GM19351 (cell line): ENCODE measurements at regions not wholly inside any gene's neighbourhood (a gene's known extent, or its start where the extent isn't known, plus 50 kb on each side); places are given as distances from the start of the nearest gene placed in this dataset.

Experiments used
- ATAC-seq: cut with Tn5 transposase; IDR thresholded peaks from one replicate; pipeline ENCODE4 v1.9.1; 2021; ENCODE audit warnings: mild to moderate bottlenecking, moderate library complexity; ENCODE audit not compliant: unreplicated experiment

- ATAC-seq = no peak
Observed at GRCh38 chr2:42962508-42962953, 170.1 kb upstream of the HAAO start.

- no peak for ATAC-seq
Observed at GRCh38 chr2:42961961-42962360, 169.6 kb upstream of the HAAO start.

DNA sequence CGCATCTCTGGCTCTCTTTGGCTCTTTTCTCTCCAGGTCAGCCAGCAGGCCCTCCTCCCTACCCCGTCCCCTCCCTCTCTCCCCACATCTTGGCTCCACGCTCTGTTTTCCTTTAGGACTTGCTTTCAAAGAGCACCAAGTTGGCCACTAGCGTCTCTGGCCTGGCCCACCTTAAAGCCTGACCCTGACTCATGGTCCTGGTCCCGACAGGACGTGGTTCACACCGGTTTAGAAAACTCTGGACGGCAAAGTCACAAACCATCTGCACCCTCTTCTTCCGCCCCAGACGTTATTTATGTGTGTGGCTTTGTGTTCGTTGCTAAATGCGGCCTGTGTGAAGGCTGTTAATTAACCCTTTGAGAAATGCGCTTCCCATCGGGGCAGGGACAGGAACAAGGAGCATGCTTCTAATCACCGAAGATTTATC lies 169.0 kb upstream of the HAAO start:
- no peak for ATAC-seq

DNA sequence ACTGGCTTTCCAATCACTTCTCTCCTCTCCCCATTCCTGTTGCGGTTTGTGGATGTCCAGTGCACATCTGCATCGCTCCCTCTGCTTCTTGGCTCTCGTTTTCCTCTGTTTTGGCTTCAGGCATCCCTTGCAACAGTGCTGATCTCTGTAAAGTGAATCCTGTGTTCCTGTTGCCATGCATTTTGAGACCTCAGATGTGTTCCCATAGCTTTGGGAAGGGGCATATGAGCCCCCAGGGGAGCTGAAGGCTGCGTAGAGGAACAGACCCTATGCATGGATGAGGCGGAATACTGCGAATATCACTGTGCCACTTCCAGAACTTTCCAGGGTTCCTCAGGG lies 168.4 kb upstream of the HAAO start:
- ATAC-seq = no peak

DNA sequence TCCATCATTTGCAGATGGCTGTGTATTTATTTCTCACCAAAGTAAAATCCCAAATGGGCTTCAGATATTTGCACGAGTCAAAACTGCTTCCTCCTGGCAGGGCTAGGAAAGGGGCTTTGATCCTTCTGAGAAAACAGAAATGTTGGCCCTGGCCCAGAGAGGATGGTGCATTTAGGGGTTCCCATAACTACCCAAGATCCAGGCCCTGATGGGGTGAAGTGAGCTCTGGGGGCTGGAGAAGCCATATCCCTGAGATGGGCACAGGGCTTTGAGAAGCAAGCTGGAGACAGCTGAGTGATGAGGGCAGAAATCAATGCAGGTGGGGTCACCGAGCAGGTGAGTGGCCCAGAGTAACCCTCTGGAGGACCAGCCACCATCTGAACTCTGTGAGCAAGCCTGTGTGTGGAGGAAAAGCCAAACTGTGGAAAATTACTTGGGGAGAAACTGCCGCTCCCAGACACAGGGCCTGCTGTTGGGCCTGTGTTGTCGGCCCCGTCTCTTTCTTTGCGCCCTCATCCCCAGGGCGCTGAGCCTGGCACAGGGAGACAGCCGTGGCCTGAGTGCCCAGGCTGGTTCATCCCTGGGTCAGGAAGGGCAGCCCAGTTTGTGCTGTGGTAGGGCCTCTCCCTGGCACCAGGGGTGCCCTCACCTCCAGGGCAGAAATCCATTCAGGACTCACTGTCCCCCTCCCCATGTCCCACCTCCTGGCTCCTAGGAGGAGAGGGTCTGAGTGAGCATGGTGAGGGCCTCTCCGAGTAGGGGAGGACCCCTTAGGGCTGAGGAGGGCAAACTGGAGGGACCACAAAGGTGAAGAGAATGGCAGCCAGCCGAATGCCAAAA lies 167.8 kb upstream of the HAAO start:
- ATAC-seq = no peak

DNA sequence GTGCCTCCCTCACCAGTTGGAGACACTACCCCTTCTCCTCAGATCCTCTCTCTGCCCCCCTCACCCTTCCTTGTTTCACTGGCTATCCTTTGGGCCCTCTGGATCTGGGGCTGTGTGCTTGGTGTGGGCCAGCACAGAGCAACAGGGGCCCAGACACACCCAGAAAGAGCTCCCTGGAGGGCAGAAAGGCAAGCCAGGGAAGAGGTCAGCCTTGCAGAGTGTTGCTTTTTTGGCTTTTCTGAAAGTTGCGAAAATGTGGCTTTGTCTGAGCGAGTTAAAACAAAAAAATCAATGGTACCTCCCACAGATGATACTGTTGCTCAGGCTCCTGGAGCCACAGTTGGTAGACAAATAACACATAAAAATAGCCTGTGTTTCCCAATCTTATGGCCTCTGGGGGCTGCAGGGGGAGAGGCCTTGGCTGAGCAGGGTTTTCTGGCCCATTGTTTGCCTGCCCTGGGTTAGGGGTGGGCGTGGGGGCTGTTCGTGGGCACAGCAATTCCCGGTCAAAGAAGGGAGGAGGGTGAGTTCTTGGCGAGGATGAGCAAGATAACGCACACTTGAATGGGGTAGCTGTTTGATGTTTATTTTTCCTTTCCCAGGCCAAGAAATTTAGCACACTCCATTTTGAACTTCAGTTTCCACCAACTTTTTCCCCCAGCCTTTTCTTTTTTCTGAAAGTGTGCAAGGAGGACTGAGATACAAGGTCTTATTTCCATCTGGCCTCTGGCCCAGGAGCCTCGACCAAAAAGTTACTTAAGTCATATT lies 167.0 kb upstream of the HAAO start:
- no peak for ATAC-seq

DNA sequence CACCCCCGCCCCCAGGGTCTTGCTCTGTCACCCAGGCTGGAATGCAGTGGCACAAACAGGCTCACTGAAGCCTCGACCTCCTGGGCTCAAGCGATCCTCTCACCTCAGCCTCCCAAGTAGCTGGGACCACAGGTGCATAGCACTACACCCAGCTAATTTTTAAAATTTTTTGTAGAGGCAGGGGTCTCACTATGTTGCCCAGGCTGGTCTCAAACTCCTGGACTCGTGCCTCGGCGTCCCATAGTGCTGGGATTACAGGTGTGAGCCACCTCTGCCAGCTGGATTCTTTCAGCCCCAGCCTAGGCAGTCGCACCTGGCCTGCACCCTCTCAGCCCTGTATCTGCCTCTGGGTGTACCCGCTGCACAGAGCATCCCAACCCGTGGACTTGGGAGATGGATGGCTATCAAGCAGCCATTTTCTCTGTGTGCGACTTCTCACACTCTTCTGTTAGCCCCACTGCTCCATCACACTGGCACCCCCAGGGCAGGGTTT lies 166.4 kb upstream of the HAAO start:
- ATAC-seq = no peak

DNA sequence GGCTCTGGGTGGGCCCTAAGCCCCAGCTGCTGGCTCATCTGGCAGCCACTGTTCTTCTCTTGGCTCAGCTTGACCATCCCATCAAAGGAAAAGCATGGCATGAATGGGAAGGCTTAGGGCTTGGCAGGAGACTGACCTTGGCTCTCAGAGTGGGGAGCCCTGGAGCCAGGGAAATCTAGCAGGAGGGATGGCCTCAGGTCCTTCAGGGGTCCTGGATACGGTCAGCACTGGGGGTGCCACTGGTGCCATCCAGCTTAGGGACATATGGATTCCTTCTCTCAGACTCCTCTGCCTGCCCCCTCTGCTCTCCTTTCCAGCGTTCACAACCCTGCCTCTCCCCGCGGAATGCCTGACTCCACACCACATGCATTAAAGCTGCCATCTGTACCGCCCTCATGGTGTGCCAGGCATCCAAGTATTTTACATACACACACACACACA lies 165.5 kb upstream of the HAAO start:
- ATAC-seq = no peak

- ATAC-seq = no peak
Observed at GRCh38 chr2:42957109-42957860, 164.9 kb upstream of the HAAO start.

DNA sequence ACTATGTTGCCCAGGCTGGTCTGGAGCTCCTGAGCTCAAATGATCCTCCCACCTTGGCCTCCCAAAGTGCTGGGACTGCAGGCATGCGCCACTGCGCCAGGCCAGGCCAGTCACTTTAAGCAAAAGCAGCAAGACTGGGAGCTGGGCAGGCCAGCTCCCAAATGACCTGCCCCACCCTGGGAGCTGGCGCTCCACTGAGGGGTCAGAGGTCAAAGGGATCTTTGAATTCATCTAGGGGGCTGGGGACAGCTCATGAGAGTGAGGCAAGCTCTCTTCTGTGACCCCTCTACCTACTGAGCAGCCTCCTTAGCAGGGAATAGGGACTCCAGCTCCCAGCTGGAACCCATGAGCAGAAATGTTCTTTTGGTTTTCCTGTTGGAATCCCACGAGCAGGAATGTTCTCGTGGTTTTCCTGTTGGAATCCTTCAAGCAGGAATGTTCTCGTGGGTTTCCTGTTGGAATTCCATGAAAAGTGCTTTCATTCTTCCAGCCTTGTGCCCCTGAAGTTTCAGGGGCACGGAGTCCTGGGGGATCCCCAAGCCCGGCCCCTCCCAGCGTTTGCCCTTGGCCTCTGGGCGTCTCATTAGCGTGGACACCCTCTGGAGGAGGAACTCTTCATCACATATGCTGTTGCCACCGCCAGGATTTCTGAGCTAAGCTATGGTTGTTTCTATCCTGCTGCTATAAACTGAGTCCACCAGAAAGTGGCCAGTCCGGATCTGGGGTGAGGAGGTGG lies 162.0 kb upstream of the HAAO start:
- ATAC-seq = no peak

DNA sequence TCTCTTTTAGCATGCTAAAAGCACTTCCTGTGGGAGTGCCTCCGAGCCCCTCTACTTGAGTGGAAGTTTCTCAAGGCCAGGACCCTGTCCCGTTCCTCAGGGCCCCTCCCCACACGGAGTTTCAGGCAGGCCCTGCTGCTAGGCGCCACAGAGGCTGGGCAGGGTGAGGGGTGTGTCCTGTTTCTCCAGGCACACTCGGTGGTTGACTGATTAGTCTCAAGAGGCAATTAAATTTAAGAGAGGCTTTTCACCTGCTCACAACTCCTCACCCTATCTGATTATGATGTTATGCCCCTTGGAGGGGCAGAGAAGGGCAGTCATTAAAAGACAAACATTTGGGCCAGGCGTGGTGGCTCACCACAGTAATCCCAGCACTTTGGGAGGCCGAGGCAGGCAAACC lies 160.8 kb upstream of the HAAO start:
- no peak for ATAC-seq

DNA sequence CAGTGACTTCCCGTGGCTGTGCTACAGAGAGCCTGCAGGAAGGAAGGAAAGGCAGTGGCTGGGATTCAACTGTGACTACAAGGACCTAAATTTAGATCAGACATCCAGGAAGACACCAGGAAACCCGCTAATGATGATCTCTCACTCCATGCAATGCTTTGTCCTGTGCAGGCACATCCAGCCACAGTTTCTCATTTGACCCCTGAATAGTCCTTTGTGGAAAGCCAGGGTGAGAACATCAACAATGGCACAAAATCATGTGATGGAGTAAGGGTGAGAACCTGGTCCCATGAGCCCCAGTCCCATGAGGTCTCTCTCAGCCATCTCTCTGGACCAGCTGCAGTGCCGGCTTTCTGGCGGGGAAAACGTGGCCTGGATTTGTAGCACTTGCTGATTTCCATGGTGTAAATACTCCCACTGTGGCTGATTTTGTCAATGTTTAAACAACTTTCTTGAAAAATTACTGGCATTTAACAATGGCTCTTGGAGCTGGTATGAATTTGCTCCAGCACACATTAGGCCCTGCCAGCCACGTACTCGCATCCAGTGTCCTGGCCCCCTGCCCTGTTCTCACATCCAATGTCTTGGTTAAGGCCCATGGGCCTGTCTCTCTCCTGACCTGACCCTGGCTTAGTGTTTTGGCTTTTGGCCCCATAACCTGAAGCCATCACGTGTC lies 159.0 kb upstream of the HAAO start:
- ATAC-seq = no peak

DNA sequence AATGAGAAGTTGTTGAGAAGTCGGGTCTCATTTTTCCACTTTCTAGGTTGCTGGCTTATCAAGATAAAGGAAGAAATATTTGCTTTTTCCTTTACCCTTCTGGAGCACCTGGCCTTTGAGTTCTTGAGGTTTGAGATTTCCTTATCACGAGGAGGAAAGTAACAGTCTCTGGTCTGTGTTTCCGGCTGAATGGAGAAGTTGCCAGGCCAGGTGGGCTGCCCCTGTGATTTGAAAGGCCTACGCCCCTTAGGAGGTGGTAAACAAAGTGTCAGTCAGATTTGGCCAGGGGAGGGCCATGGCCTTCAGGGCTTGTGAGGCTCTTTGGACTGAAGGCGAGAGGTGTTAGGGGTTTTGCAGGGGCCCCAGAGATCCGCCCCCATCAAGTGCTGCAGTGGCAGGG lies 156.7 kb upstream of the HAAO start:
- ATAC-seq = no peak

DNA sequence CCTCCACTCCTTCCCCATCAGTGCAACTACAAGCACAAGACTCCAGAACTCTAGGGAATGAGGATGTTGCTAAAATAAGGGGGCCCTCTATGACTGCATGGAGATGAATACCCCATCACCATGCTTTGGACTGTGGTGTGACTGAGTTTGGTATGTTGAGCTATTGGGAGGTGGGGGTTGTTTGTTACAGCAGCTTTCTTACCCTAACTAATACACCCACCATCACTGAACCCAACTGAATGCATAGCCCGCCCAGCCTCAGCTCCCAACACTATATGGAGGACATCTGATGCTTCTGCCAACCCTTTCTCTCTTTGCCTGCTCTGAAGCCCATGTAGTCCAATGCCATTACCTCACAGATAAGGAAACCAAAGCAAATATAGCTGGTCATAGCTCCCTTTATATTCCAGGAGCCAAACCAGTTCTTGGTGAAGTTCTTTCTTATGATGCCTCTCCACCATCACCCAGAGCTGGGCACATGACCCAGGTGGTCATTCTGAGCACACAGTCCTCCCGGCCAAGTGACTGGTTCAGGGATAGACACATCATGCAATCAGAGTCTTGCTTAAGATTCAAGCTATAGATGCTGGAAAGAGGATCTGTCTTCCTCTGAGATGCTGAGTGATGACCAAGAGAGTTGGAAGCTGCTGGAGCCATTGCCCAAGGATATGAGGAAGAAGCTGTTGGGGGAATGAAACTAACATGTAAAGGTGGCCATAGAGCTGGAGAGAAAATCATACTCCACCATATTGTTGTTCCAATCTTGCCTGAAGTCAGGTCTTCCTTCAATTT lies 155.6 kb upstream of the HAAO start:
- ATAC-seq = no peak

GRCh38 chr2:42944779-42945415 lies 152.5 kb upstream of the HAAO start:
- ATAC-seq = no peak

DNA sequence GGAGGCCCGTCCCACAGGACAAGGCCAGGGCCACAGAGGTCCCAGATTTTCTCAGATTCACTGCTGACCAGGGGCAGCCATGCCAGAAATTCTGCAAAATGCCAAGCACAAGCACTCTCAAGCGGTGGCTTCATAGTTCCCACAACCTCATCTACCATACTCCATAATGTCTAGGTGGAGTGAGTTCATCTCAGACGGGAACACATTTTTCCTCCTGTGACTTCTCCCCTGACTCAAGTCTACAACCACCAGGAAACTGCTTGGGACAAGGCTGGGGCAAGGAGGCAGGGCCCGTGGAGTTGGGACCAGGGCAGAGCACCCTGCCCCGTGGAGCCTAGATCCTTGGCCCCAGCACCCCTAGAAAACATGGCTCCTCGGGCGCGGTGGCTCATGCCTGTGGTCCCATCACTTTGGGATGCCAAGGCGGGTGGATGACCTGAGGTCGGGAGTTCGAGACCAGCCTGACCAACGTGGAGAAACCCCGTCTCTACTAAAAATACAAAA lies 150.7 kb upstream of the HAAO start:
- no peak for ATAC-seq

DNA sequence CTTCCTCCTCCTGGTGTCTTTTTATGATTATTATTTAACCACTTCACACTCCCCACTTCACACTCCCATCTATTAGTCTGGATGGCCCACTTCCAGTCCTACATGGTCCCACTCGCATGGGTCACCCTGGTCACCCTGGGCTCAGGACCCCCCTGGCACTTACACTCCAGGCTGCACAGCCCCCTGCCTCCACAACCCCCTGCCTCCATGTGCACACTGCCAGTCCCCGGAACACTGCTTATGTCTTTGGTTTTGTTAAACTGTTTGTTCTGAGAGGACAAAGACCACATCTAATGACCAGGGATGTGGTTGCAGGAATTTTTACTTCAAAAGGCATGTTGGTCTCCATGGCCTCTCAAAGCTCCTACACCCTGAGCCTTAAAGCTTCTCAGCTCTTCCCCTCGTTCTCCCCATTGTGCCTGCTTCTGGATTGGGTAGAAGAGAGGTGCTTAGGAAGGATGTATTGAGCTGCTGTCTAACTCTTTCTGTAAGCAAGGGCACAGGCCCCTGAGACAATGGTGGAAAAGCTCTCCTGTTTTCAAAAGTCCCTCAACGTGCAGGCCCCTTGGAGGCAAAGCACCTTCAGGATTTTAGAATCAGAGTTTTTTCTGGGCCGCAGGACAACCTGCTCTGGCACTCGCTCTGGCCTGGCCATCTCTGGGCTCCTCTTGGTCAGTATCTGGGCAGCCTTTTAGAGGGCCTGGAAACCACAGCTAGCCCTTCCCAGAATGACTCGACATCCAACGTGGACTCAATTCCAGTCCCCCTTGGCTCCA lies 150.0 kb upstream of the HAAO start:
- no peak for ATAC-seq

- ATAC-seq = no peak
Observed at GRCh38 chr2:42941633-42942176, 149.3 kb upstream of the HAAO start.
